Stimulated activated CD4-positive, alpha-beta T cell treated with anti-CD3 and anti-CD28 coated beads, Interleukin-4, amount 100 ng/mL, for 24 hours (primary cell): ENCODE measurements at regions not wholly inside any gene's neighbourhood (a gene's known extent, or its start where the extent isn't known, plus 50 kb on each side); places are given as distances from the start of the nearest gene placed in this dataset.

Experiments used
- DNase-seq: peaks from one replicate; pipeline ENCODE4 v3.0.0-alpha.2; 2020

DNA sequence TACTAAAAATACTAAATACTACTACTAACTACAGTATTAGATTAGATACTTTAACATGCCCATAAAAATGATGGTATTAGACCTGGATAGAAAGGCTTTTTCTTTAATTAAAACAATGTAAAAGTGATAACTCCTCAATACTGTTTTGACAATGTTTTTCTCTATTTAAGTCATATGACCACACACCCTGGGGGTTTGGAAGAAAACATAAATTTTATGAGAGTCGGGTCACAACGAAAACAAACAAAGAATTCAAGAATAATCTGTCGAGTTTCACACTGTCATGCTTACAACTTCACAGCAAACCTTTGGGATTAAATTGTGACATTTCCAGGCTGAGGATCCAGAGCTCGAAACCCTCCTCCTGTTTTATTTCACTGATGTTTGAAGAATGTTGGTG is 107.4 kb upstream of the SOX4 start:
- DNase-seq = no peak

DNA sequence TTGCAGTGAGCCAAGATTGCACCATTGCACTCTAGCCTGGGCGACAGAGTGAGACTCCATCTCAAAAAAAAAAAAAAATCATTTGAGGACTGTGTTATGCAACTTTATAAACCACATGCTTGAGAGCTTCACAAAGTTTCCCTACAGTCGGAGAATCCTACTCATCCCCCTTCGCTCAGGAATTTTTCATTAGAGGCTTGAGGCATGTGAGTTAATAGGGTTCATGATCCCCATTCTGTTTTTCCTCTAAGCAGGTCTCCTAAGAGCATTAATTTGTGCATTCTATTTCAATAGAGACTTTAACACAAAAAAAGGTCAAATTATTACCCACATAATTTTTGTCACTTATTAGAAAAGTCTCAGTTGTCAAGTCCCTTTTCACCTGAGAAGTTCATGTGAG is 103.7 kb upstream of the SOX4 start:
- DNase-seq = no peak

DNA sequence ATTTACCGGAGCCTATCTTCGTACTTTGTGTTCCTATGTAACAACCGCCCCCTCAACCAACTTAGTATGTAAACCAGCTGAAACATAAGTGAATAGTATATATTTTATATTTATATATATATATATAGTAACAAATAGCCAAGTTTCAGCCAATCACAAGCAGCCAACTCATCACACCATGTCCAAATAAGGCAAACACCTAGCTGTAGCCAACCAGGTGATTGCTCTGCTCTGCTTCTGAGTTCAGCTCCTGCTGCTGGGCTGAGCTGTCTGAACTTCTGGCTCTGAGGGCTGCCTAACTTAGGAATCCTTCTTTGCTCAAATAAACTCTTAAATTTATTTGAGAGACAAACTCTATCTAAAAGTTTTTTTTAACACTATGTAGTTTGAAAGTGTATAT is 101.6 kb upstream of the SOX4 start:
- DNase-seq = no peak

GRCh38 chr6:21494505-21494904 is 99.0 kb upstream of the SOX4 start:
- no peak for DNase-seq

- no peak for DNase-seq
These were observed 97.4 kb upstream of the SOX4 start for GRCh38 chr6:21496196-21496595.

GRCh38 chr6:21496706-21497105 is 96.8 kb upstream of the SOX4 start:
- DNase-seq = no peak

DNA sequence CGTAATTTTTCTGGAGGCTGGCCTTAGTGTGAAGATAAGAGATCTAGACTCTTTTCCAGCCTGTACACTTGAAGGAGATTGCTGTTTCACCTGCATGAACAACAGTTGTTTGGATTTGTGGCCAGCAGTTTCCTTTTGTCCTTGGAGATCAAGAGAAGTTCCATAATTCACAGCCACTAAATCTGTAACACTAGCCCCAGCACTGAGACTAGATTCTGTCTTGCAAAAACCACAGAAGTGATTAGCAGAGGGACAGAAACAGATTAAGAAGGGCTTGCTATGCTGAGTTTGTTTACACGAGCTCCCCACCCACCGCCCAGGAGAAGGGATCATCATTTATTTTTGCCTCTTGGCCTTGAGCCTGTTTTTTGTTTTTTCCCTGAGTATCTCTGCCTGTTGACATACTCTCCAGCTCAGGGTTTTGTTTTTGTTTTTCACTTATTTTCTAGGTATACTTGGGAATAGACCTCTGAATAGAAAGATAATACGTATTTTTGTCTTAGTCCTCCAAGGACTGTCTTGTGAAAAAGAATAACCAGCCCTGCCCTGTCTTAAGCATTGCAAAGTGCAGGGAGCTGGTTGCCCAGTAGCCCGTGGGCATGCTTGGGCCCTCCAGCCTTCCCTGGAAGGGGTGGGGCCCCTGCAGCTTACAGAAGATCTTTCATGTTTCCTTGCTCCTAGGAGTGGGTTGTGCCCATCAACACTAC is 93.1 kb upstream of the SOX4 start:
- DNase-seq = no peak

- DNase-seq = no peak
These were observed 92.6 kb upstream of the SOX4 start for GRCh38 chr6:21501021-21501354.

- no peak for DNase-seq
These were observed 91.7 kb upstream of the SOX4 start for GRCh38 chr6:21501815-21502214.

DNA sequence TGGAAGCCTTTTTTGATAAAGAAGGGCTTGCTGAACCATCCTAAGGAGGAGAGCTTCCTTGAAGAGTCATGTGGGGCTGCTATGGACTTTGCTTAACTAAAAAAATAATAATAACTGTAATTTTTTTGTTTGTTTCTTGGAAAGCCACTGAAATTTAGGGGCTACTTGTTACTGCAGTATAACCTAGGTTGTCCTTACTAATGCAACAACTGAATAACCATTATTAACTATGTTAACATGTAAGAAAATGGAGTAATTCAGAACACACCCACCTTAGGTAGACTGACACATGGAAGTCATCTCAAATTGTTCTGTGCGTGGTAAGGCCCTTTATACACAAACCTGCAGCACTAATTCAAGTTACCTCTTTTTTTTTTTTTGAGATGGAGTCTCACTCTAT is 90.9 kb upstream of the SOX4 start:
- DNase-seq = no peak

DNA sequence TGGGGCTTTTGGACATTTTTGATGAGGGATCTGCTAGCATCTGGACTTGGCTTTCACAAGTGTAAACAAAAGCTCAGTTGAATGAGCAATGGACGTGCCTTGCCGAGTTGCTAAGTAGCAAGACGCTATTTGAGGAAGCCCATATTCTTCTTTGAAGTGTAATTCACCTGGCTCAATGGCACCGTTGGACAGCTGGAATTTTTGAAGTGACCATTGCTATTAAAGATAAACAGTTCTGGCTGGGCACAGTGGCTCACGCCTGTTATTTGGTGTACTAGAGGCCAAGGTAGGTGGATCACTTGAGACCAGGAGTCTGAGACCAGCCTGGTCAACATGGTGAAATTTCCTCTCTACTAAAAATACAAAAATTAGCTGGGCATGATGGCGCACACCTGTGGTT is 88.8 kb upstream of the SOX4 start:
- DNase-seq = no peak

GRCh38 chr6:21505574-21505990 is 88.0 kb upstream of the SOX4 start:
- DNase-seq = no peak

DNA sequence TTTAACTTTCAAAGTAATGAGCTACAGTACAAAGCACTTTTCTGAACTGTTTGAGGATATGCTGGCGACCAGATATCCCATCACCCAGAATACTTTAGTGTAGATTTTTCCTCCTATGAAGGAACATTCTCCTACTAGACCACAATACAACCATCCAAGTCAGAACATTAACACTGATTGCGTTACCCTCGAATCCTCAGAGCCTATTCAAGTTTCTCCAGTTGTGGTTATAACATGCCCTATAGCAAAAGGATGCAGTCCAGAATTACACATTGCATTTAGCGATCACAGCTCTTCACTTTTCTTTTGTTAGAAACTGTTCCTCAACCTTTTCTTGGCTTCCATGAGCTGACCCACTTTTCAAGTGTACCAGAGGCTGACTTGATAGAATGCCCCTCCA is 87.4 kb upstream of the SOX4 start:
- DNase-seq = no peak

- no peak for DNase-seq
These were observed 85.7 kb upstream of the SOX4 start for GRCh38 chr6:21507811-21508210.

DNA sequence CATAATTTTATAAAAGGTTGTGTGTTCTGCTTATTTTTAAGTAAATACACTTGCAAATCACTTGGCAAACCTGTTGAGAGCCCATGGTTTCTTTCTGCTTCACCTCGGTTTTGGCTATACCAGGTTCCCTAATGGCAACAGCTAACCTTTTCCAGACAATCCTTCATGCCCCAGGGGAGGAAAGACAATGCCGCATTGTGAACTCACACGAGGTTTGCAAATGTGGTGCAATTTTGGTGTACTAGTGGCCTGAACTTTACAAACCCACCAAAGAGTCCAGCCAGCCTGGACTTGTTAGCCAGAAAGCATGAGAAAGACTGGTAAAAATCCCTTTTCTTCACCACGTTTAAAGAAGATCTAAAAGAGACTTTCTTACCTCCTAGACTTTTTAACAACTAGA is 84.8 kb upstream of the SOX4 start:
- no peak for DNase-seq

- DNase-seq = no peak
These were observed 81.5 kb upstream of the SOX4 start for GRCh38 chr6:21511891-21512550.

- no peak for DNase-seq
These were observed 79.3 kb upstream of the SOX4 start for GRCh38 chr6:21514288-21514687.

DNA sequence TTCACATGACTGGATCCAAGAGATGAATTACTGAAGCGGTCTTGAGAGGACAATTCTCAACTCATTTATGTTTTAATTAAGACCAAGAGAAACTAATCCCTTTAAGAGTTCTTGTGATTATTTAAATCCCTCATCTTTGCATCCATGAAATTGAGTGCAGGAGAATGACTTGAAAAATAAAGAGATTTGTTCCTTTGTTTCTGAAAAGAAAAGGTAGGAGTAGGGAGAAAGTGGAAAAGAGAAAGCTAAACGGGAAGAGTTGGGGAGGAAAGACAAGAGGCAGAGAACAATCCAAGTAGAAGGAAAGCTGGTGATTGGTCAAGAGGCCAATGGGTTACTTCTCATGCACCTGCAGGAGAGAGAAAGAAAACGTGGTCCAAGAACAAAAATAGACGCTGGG is 75.2 kb upstream of the SOX4 start:
- no peak for DNase-seq

- no peak for DNase-seq
These were observed 73.9 kb upstream of the SOX4 start for GRCh38 chr6:21519642-21520041.

GRCh38 chr6:21521276-21521675 is 72.3 kb upstream of the SOX4 start:
- DNase-seq = no peak

GRCh38 chr6:21522143-21522747 is 71.3 kb upstream of the SOX4 start:
- no peak for DNase-seq

DNA sequence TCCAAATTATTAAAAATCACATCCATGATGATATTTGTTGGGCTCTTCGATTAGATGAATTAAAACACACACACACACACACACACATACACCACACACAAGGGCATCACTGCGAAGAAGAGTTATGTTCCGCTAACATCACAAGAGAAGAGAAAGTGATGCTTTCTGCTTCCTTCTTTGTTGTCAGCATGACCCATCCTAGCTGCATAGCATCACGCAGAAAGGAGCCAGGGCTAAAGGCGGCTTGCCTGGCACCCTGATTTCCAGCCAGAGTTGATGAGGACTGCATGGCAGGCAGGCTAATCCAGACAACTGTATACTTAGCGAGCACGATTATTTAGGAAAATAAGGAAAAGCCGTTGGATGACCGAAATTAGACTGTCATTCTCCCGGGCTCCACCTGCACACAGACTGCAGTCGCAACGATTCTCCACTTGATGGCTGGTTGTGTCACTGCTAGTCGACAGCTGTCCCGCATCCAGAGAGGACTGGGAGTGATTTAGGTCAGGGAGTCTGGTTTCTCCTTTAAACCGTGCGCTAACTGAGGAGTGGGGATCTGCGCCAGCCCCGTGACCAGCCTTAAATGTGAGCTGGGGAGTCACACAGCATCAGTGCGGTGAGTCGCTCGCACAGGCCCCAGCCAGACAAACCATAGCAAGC is 70.6 kb upstream of the SOX4 start:
- no peak for DNase-seq

DNA sequence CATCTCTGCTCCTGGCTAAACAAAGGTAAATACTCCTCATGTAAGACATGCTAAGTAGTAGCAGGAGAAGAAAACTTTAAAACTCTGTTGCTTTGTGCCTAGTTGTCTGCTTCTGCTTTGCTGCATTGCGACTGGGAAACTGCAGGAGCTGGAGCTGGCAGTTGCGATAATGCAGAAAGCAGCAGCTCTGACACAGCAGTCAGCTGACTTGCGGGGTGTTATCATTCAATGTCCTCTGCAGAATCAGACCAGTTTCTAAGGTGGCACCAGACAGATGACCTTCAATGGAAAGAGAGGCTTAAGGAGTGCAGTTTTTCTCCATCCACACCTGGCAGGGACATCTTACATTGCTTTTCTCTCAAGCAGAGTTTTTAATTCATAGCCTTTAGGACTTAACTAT is 69.9 kb upstream of the SOX4 start:
- DNase-seq = no peak

DNA sequence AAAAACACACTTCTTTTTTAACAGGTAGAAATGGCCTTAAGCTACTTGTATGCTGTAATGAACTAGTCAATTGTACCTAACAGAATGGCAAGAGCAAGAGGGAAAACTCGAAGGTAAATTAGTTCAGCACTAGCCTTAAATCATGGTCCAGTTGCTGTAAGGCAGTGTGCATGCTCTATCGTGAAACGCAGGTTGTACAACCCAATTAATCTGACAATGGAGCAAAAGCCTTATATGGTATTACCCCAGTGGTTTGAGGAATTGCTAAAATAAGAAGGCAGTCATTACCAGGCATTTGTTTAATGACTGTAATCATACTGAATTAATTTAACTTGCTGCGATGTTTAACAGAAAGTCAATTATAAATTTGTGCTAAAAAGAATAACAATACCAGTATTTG is 69.3 kb upstream of the SOX4 start:
- no peak for DNase-seq
